ENCODE measurements at regions not wholly inside any gene's neighbourhood (a gene's known extent, or its start where the extent isn't known, plus 50 kb on each side); places are given as distances from the start of the nearest gene placed in this dataset.
A peak's percentile ranks its signal among the peaks of the same experiment; 100 is the strongest.

- TF ChIP-seq PRDM10 (tag by site-specific recombination; IDR thresholded peaks at IDR 0.05) (peak; percentile 80), PBX3 (CRISPR knock-in tag; IDR thresholded peaks at IDR 0.05) (no peak), ZNF221 (tag by site-specific recombination; IDR thresholded peaks at IDR 0.05; ENCODE audit: borderline replicate concordance) (0 out of 2 replicates have a peak, but pooled peaks have one; percentile 10), ZNF521 (tag by site-specific recombination; IDR thresholded peaks at IDR 0.05) (no peak), ZFP37 (tag by site-specific recombination; IDR thresholded peaks at IDR 0.05) (no peak), GFI1B (tag by site-specific recombination; IDR thresholded peaks at IDR 0.05) (peak; percentile 72; the same call in 1 of the 2 replicates), ZNF366 (tag by site-specific recombination; conservative IDR thresholded peaks at IDR 0.05) (peak; percentile 89), AEBP2 (tag by site-specific recombination; IDR thresholded peaks at IDR 0.05; ENCODE audit: borderline replicate concordance) (no peak), ZSCAN18 (tag by site-specific recombination; IDR thresholded peaks at IDR 0.05) (no peak), ZNF768 (tag by site-specific recombination; IDR thresholded peaks at IDR 0.05) (peak; percentile 44; the same call in 1 of the 2 replicates), ZNF48 (tag by site-specific recombination; IDR thresholded peaks at IDR 0.05) (no peak), KLF16 (tag by site-specific recombination; IDR thresholded peaks at IDR 0.05) (no peak), ZNF624 (tag by site-specific recombination; IDR thresholded peaks at IDR 0.05) (no peak), ZNF488 (tag by site-specific recombination; IDR thresholded peaks at IDR 0.05) (no peak), ZNF76 (tag by site-specific recombination; IDR thresholded peaks at IDR 0.05; ENCODE audit: borderline replicate concordance, low read depth) (no peak), ZNF24 (tag by site-specific recombination; IDR thresholded peaks at IDR 0.05) (peak; percentile 86; the same call in 1 of the 2 replicates), ZNF202 (tag by site-specific recombination; IDR thresholded peaks at IDR 0.05; ENCODE audit: borderline replicate concordance) (no peak), ZSCAN23 (tag by site-specific recombination; IDR thresholded peaks at IDR 0.05) (0 out of 2 replicates have a peak, but pooled peaks have one; percentile 38), ZNF266 (tag by site-specific recombination; IDR thresholded peaks at IDR 0.05; ENCODE audit: low read depth) (no peak), ZNF354C (tag by site-specific recombination; IDR thresholded peaks at IDR 0.05; ENCODE audit: borderline replicate concordance, low read depth) (no peak), ZNF394 (tag by site-specific recombination; IDR thresholded peaks at IDR 0.05; ENCODE audit: borderline replicate concordance) (no peak; the same call in 1 of the 2 replicates), ZNF843 (tag by site-specific recombination; IDR thresholded peaks at IDR 0.05) (peak; percentile 93), ZNF596 (tag by site-specific recombination; IDR thresholded peaks at IDR 0.05) (0 out of 2 replicates have a peak, but pooled peaks have one; percentile 26), ZNF121 (tag by site-specific recombination; IDR thresholded peaks at IDR 0.05) (no peak), ZNF391 (tag by site-specific recombination; IDR thresholded peaks at IDR 0.05; ENCODE audit: borderline replicate concordance, low read depth) (peak; percentile 63; the same call in 1 of the 2 replicates), ZNF704 (tag by site-specific recombination; IDR thresholded peaks at IDR 0.05) (no peak), ZFHX2 (tag by site-specific recombination; conservative IDR thresholded peaks at IDR 0.05) (no peak)
Observed at GRCh38 chr6:84882768-84883766, 118.7 kb upstream of the TBX18 start (continued).
